Activated T-cell treated with anti-CD3 and anti-CD28 coated beads, Interleukin-2, amount 50 U/mL, for 24 hours (primary cell): ENCODE measurements at regions not wholly inside any gene's neighbourhood (a gene's known extent, or its start where the extent isn't known, plus 50 kb on each side); places are given as distances from the start of the nearest gene placed in this dataset.

ENCODE experiments used
- DNase-seq: peaks from one replicate; pipeline ENCODE4 v3.0.0-alpha.2; 2020
- H3K27ac Mint-ChIP-seq: 2 replicates; pipeline ENCODE4 v1.8.0; 2020; ENCODE audit warnings: mild to moderate bottlenecking, mixed read lengths
- H3K27me3 Mint-ChIP-seq: 2 replicates; pipeline ENCODE4 v1.8.0; 2020; ENCODE audit warnings: mixed read lengths
- H3K36me3 Mint-ChIP-seq: 2 replicates; pipeline ENCODE4 v1.8.0; 2020; ENCODE audit warnings: low read depth, mixed read lengths
- H3K4me1 Mint-ChIP-seq: 2 replicates; pipeline ENCODE4 v1.8.0; 2020; ENCODE audit warnings: low read depth, mixed read lengths
- H3K4me3 Mint-ChIP-seq: 2 replicates; pipeline ENCODE4 v1.8.0; 2020; ENCODE audit warnings: mild to moderate bottlenecking, moderate library complexity, mixed read lengths
- H3K9me3 Mint-ChIP-seq: 2 replicates; pipeline ENCODE4 v1.8.0; 2020; ENCODE audit warnings: mixed read lengths

- H3K27me3 Mint-ChIP-seq = peaks cover 5% of the 10 kb centered on the region
These were observed 82.4 kb upstream of the SELENOP start for GRCh38 chr5:42894057-42894456.

GRCh38 chr5:42889311-42889933, 77.7 kb upstream of the SELENOP start:
- Mint-ChIP-seq H3K36me3 (no peaks in the 10 kb centered on the region), H3K4me3 (no peak overlapping the region)

More at GRCh38 chr5:42894057-42894456, 82.4 kb upstream of the SELENOP start:
- Mint-ChIP-seq H3K36me3 (no peaks in the 10 kb centered on the region), H3K27ac (no peak overlapping the region), H3K9me3 (no peaks in the 10 kb centered on the region), H3K4me1 (no peaks in the 10 kb centered on the region), H3K4me3 (no peak overlapping the region)
- DNase-seq = no peak

GRCh38 chr5:42888771-42889170, 77.1 kb upstream of the SELENOP start:
- Mint-ChIP-seq H3K27ac (no peak overlapping the region), H3K4me1 (no peaks in the 10 kb centered on the region), H3K4me3 (no peak overlapping the region), H3K36me3 (no peaks in the 10 kb centered on the region), H3K9me3 (no peaks in the 10 kb centered on the region), H3K27me3 (peaks cover 4% of the 10 kb centered on the region)
- DNase-seq = no peak

More at GRCh38 chr5:42889311-42889933, 77.7 kb upstream of the SELENOP start:
- peak; percentile 57 for DNase-seq
- H3K27me3 Mint-ChIP-seq = peaks cover 4% of the 10 kb centered on the region
- no peaks in the 10 kb centered on the region for H3K4me1 Mint-ChIP-seq
- H3K9me3 Mint-ChIP-seq = no peaks in the 10 kb centered on the region
- H3K27ac Mint-ChIP-seq = no peak overlapping the region

- no peaks in the 10 kb centered on the region for H3K36me3 Mint-ChIP-seq
These were observed 75.9 kb upstream of the SELENOP start for GRCh38 chr5:42887575-42887974.

GRCh38 chr5:42887097-42887496, 75.4 kb upstream of the SELENOP start:
- H3K4me1 Mint-ChIP-seq = no peaks in the 10 kb centered on the region
- no peaks in the 10 kb centered on the region for H3K9me3 Mint-ChIP-seq
- H3K4me3 Mint-ChIP-seq = no peak overlapping the region
- DNase-seq = no peak
- H3K36me3 Mint-ChIP-seq = no peaks in the 10 kb centered on the region
- no peak overlapping the region for H3K27ac Mint-ChIP-seq
- H3K27me3 Mint-ChIP-seq = peaks cover 4% of the 10 kb centered on the region

More at GRCh38 chr5:42887575-42887974, 75.9 kb upstream of the SELENOP start:
- H3K27me3 Mint-ChIP-seq = peaks cover 4% of the 10 kb centered on the region
- no peaks in the 10 kb centered on the region for H3K4me1 Mint-ChIP-seq
- no peak for DNase-seq
- H3K4me3 Mint-ChIP-seq = no peak overlapping the region
- no peak overlapping the region for H3K27ac Mint-ChIP-seq
- H3K9me3 Mint-ChIP-seq = no peaks in the 10 kb centered on the region

- Mint-ChIP-seq H3K27ac (no peak overlapping the region), H3K36me3 (no peaks in the 10 kb centered on the region), H3K4me3 (no peak overlapping the region), H3K4me1 (no peaks in the 10 kb centered on the region), H3K27me3 (peaks cover 4% of the 10 kb centered on the region), H3K9me3 (no peaks in the 10 kb centered on the region)
- no peak for DNase-seq
These were observed 74.9 kb upstream of the SELENOP start for GRCh38 chr5:42886635-42887034.

GRCh38 chr5:42884326-42884725, 72.6 kb upstream of the SELENOP start:
- H3K9me3 Mint-ChIP-seq = no peaks in the 10 kb centered on the region
- H3K36me3 Mint-ChIP-seq = no peaks in the 10 kb centered on the region
- no peaks in the 10 kb centered on the region for H3K4me1 Mint-ChIP-seq
- H3K27me3 Mint-ChIP-seq = peaks cover 4% of the 10 kb centered on the region
- no peak for DNase-seq
- no peak overlapping the region for H3K4me3 Mint-ChIP-seq
- no peak overlapping the region for H3K27ac Mint-ChIP-seq

GRCh38 chr5:42881416-42882117, 69.9 kb upstream of the SELENOP start:
- no peaks in the 10 kb centered on the region for H3K27me3 Mint-ChIP-seq
- H3K4me1 Mint-ChIP-seq = peaks cover under 1% of the 10 kb centered on the region
- no peak overlapping the region for H3K4me3 Mint-ChIP-seq
- no peaks in the 10 kb centered on the region for H3K9me3 Mint-ChIP-seq
- DNase-seq = no peak
- H3K36me3 Mint-ChIP-seq = no peaks in the 10 kb centered on the region
- no peak overlapping the region for H3K27ac Mint-ChIP-seq

GRCh38 chr5:42880496-42881150, 68.9 kb upstream of the SELENOP start:
- Mint-ChIP-seq H3K4me3 (no peak overlapping the region), H3K27ac (no peak overlapping the region), H3K9me3 (no peaks in the 10 kb centered on the region), H3K4me1 (peaks cover 7% of the 10 kb centered on the region), H3K36me3 (no peaks in the 10 kb centered on the region), H3K27me3 (no peaks in the 10 kb centered on the region)
- no peak for DNase-seq

GRCh38 chr5:42879291-42879690, 67.6 kb upstream of the SELENOP start:
- no peak overlapping the region for H3K27ac Mint-ChIP-seq
- no peaks in the 10 kb centered on the region for H3K9me3 Mint-ChIP-seq
- no peaks in the 10 kb centered on the region for H3K36me3 Mint-ChIP-seq
- H3K4me1 Mint-ChIP-seq = peaks cover 9% of the 10 kb centered on the region
- H3K27me3 Mint-ChIP-seq = no peaks in the 10 kb centered on the region
- no peak overlapping the region for H3K4me3 Mint-ChIP-seq
- DNase-seq = no peak

- H3K27me3 Mint-ChIP-seq = peaks cover 3% of the 10 kb centered on the region
- no peak for DNase-seq
- H3K4me3 Mint-ChIP-seq = no peak overlapping the region
- H3K36me3 Mint-ChIP-seq = no peaks in the 10 kb centered on the region
- H3K27ac Mint-ChIP-seq = no peak overlapping the region
- peaks cover 9% of the 10 kb centered on the region for H3K4me1 Mint-ChIP-seq
- no peaks in the 10 kb centered on the region for H3K9me3 Mint-ChIP-seq
These were observed 66.9 kb upstream of the SELENOP start for GRCh38 chr5:42878550-42878949.

- Mint-ChIP-seq H3K9me3 (no peaks in the 10 kb centered on the region), H3K4me3 (no peak overlapping the region), H3K36me3 (no peaks in the 10 kb centered on the region), H3K27ac (no peak overlapping the region), H3K4me1 (peaks cover 9% of the 10 kb centered on the region), H3K27me3 (peaks cover 3% of the 10 kb centered on the region)
- no peak for DNase-seq
These were observed 66.3 kb upstream of the SELENOP start for GRCh38 chr5:42878041-42878440.

GRCh38 chr5:42877431-42877830, 65.7 kb upstream of the SELENOP start:
- no peak overlapping the region for H3K4me3 Mint-ChIP-seq
- H3K27me3 Mint-ChIP-seq = peaks cover 3% of the 10 kb centered on the region
- no peak for DNase-seq
- H3K36me3 Mint-ChIP-seq = no peaks in the 10 kb centered on the region
- peaks cover 9% of the 10 kb centered on the region for H3K4me1 Mint-ChIP-seq
- no peak overlapping the region for H3K27ac Mint-ChIP-seq
- H3K9me3 Mint-ChIP-seq = no peaks in the 10 kb centered on the region

- H3K27me3 Mint-ChIP-seq = peaks cover 3% of the 10 kb centered on the region
- no peaks in the 10 kb centered on the region for H3K36me3 Mint-ChIP-seq
- no peak overlapping the region for H3K27ac Mint-ChIP-seq
- DNase-seq = no peak
- no peak overlapping the region for H3K4me3 Mint-ChIP-seq
- peaks cover 9% of the 10 kb centered on the region for H3K4me1 Mint-ChIP-seq
- H3K9me3 Mint-ChIP-seq = no peaks in the 10 kb centered on the region
These were observed 64.7 kb upstream of the SELENOP start for GRCh38 chr5:42876375-42876844.
